Iris pigment epithelial cell (primary cell): ENCODE measurements at regions not wholly inside any gene's neighbourhood (a gene's known extent, or its start where the extent isn't known, plus 50 kb on each side); places are given as distances from the start of the nearest gene placed in this dataset.

Experiments used
- DNase-seq: peaks from one replicate; pipeline ENCODE4 v3.0.0-alpha.2; 2011; ENCODE audit warnings: low read depth

- DNase-seq, result no peak
Measured at GRCh38 chr2:205937211-205937610, 148.8 kb downstream of the INO80D start.

GRCh38 chr2:205936446-205936845 lies 149.5 kb downstream of the INO80D start:
- no peak for DNase-seq

- peak; percentile 15 for DNase-seq
Measured at GRCh38 chr2:205934443-205934842, 151.5 kb downstream of the INO80D start.

- DNase-seq, result no peak
Measured at GRCh38 chr2:205932861-205933260, 153.1 kb downstream of the INO80D start.

GRCh38 chr2:205931388-205931787 lies 154.6 kb downstream of the INO80D start:
- DNase-seq, result peak; percentile 12

- peak; percentile 62 for DNase-seq
Measured at GRCh38 chr2:205930209-205930608, 155.8 kb downstream of the INO80D start.

GRCh38 chr2:205929246-205929942 lies 156.6 kb downstream of the INO80D start:
- no peak for DNase-seq

GRCh38 chr2:205925373-205926337 lies 160.3 kb downstream of the INO80D start:
- DNase-seq, result peak; percentile 66

GRCh38 chr2:205924676-205925075 lies 161.3 kb downstream of the INO80D start:
- no peak for DNase-seq

- no peak for DNase-seq
Measured at GRCh38 chr2:205915130-205915524, 170.8 kb downstream of the INO80D start.

- DNase-seq, result no peak
Measured at GRCh38 chr2:205914213-205915129, 171.5 kb downstream of the INO80D start.

GRCh38 chr2:205913668-205914067 lies 172.3 kb downstream of the INO80D start:
- no peak for DNase-seq

- DNase-seq, result no peak
Measured at GRCh38 chr2:205911306-205911705, 174.7 kb downstream of the INO80D start.

- no peak for DNase-seq
Measured at GRCh38 chr2:205909184-205909572, 176.8 kb downstream of the INO80D start.

GRCh38 chr2:205908212-205909183 lies 177.5 kb downstream of the INO80D start:
- DNase-seq, result no peak

- DNase-seq, result no peak
Measured at GRCh38 chr2:205906419-205906818, 179.6 kb downstream of the INO80D start.

- no peak for DNase-seq
Measured at GRCh38 chr2:205905576-205905975, 180.4 kb downstream of the INO80D start.

GRCh38 chr2:205904873-205905272 lies 181.1 kb downstream of the INO80D start:
- DNase-seq, result no peak

- peak; percentile 24 for DNase-seq
Measured at GRCh38 chr2:205903549-205904129, 182.3 kb downstream of the INO80D start.

- no peak for DNase-seq
Measured at GRCh38 chr2:205902900-205903237, 183.1 kb downstream of the INO80D start.
